GM18502 (cell line): ENCODE measurements at regions not wholly inside any gene's neighbourhood (a gene's known extent, or its start where the extent isn't known, plus 50 kb on each side); places are given as distances from the start of the nearest gene placed in this dataset.
A peak's percentile ranks its signal among the peaks of the same experiment; 100 is the strongest.
"Not testable (repeated sequence)": the region's sequence is repeated elsewhere in the genome, so short reads cannot be mapped to it uniquely, and the experiment has no call there.

Source experiments
- ATAC-seq: cut with Tn5 transposase; IDR thresholded peaks from one replicate; pipeline ENCODE4 v1.9.1; 2021; ENCODE audit warnings: mild to moderate bottlenecking; ENCODE audit not compliant: unreplicated experiment, poor library complexity

DNA sequence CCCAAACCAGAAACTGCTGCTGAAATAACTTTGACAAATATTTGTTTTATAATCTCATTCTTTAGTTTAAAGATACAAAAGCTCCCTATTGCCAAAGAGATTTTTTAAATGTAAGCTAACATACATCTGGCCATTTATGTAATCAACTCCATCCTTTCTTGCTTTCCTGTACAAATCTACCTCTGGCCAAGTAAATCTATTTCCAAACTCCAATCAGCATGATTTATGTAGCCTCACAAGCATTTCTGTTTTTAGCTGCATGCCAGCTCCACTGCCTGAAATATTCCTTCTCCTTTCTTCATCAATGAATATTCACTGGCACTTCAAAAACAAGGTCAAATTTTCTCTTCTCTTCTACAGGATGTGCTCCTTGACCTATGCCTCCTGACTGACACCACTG, 80.0 kb downstream of the SHOX2 start:
- no peak for ATAC-seq

DNA sequence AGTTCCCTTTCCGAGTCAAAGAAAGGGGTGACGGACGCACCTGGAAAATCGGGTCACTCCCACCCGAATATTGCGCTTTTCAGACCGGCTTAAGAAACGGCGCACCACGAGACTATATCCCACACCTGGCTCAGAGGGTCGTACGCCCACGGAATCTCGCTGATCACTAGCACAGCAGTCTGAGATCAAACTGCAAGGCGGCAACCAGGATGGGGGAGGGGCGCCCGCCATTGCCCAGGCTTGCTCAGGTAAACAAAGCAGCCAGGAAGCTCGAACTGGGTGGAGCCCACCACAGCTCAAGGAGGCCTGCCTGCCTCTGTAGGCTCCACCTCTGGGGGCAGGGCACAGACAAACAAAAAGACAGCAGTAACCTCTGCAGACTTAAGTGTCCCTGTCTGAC, 86.3 kb downstream of the SHOX2 start:
- not testable (repeated sequence) for ATAC-seq

DNA sequence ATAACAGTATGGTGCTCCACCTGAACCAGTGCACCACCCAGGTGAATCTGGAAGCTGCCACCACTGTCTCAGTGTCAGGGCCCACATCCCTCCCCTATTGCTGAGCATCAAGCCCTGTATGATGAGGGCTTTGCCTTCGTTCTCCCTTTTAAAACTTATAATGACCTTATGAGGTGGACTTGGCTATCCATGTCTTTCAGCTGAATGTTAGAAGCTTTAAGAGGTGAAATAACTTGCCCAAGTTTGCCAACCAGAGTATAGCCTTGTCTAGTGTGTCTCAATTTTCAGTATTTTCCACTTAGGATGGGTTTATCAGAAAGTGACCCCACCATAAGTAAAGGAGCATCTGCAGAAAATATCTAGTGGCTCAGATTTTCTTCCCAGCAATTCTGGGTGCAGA, 87.8 kb downstream of the SHOX2 start:
- ATAC-seq = no peak

DNA sequence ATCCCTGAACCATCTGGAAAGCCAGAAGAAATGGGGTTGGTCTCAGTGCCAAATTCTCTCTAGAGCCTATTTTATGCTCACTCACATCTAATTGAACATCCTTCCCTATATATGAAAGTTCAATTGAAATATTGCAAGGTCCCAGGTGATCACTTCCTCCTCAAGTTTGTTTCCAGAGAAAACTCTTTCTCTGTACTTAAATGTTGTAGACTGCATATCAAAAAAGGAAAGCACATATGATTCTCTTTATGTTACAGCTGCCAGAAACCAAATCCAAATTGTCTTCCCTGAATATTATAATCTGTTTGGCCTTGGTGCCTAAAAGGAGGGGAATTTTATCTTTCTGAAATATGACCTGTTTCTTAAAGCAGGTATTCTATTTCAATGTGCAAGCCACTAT, 93.3 kb downstream of the SHOX2 start:
- ATAC-seq = no peak

DNA sequence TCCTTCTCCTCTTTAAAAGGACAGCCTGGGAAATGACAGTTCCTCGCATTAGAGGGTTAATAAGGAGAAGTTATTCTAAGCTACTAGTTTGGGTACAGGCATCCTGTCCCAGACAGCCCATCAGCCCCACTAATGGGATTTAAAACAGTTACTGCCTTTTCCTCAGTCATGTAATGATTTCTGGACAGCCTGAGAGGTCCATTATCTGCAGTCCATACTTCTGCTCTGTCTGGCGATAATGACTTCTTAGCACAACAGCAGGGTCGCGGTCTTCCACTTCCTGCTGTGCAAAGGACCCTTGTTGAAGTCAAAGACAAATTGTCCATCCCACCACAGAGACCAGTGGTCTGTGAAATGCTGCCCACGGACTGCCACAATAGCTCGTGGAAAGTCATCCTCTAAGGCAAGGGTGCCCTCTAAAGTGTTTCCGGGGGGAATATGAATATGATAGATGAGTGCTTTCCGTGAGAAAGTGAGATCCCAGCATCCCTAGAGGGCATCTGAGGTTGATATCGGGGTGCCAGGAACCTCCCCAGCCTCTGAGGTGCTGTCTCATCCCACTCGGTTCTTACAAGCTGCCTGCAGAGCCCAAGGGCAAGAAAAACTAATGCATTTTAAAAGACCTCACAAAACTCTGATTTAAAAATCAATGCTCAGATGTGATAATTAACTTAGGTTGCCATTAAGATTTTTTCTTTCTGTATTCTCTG, 100.7 kb downstream of the SHOX2 start:
- ATAC-seq = no peak

DNA sequence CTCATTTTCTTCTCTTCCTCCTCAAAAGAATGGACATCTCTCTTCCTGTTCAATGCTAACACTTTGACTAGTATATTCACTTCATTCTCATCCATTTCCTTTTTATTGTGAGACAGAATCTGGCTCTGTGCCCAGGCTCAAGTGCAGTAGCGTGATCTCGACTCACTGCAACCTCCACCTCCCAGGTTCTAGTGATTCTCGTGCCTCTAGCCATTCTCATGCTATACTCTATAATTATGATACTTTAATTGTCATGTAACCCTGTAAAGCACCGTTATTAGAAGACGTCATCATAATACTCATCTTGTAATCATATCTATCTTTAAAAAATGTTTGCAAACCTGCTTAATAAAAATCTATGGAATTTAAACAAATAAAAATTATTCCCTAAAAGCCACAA, 107.0 kb downstream of the SHOX2 start:
- ATAC-seq = no peak

DNA sequence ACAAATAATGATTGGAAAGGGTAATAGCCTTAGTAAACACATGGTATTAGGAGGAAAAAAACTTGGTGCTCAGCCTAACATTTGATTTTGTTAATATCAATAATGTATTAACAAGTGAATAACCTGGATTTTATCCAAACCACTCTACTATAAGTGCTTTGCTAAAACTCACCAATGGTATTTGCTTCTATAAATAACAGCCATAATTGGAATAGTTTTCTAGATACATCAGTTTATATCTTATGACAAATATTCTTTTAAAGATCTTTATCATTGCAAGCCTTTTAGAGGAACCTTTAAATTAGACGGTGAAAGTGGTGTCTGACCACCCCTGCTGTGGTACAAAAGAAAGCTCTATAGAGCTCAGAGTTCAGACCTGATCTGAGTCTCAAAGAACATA, 123.9 kb downstream of the SHOX2 start:
- no peak for ATAC-seq

DNA sequence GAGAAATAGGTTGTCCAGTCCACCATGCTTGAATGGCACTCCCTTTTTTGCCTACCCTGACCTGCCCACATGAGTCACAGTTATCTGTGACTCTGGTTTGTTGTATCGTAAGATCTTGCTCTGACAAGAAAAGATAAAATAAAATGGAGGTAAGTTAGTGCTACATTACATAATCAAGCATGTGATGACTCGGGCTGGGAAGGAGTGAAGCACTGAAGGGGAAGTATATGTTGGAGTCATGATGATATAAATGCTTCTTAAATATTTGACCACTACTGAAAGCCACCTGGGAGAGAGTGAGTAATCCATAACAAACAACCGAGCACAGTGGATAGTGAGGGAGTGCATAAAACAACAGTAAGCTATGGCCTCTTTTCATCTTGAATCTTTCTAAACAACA, 124.4 kb downstream of the SHOX2 start:
- ATAC-seq = no peak

DNA sequence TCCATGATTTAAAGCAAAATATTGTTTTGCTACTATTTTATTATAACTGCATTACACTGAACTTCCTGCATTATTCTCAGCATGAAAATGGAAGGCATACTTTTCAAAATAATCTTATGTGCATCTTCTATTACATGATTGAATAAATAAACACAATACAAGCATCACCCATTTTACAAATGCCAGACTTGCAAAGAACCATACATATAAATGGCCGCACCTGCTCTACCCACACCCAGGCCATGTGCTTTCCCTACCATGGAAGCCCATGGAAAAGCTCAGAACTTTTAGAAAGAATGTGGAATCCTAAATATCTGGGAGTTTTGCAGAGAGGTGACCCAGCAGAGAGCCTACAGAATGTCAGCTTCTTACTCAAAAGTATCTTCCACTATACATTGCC, 127.2 kb downstream of the SHOX2 start:
- ATAC-seq = no peak

DNA sequence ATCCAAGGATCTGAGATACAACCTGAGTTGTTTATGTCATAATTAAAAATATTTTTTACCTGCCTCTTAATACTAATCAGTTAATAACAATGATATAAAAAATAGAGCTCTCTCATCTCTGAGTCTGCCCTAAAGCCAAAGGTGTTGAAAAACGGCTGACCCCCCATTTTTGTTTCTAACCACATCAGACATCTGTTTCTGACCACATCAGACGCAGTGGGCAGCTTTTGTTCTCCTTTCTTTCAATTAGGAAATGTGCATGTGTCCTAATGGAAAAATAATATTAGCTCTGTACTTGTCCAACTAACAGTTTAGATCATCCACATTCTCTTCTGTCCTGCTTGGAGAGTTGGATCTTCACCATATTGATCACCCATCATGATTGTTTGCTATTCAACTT, 144.6 kb downstream of the SHOX2 start:
- ATAC-seq = no peak

DNA sequence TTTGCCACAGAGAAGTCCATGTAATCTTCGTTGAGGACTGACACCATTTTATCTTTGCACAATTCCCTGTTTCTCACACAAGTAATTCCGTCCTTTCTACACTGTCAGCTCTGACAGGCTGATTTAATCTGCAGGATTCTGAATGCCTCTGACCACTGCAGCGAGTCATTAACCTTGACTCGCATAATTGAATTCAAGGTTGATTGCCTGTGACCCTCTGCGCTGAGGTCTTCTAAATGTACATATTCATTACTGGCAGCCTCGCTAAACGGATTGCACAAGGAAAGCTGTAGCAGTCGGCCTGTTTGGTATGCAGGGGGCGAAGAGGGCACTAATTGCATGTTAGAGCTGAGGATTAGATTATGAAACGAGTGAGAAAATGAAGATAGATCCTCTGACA, 147.8 kb downstream of the SHOX2 start:
- ATAC-seq = no peak

DNA sequence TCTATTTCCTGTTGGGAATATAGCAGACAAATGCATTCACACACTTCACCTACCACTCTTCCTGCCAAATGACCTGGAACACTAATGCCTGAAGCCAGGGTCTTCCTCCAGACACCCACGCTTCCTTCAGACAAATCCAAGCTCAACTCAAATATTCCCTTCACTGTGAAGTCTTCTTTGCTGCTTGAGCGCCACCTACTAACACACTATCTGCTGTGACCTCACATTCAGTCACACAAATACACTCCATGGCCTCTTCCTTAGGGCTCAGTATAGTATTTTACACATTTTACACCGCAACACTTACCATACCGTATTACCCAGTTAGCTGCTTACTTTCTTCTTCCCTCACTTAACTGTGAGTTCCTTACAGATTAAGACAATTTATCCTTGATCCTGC, 149.4 kb downstream of the SHOX2 start:
- no peak for ATAC-seq

DNA sequence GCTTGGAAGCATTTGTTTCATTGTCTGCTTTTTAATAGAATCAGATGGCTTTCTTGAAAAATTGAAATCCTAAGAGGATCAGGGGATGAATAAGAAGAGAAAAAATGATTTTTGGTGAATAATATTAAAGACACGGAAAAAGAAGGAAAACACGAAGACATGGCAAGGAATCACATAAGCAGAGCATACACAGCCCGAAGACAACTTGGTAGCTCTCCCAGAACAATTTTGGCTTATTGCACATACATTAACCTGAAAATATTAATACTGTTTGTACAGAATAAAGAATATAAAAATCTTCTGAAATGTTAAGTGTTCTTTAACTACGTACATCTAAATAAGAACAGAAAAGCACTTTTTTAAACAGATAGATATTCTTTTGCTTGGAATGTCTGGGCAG, 150.0 kb downstream of the SHOX2 start:
- ATAC-seq = no peak

DNA sequence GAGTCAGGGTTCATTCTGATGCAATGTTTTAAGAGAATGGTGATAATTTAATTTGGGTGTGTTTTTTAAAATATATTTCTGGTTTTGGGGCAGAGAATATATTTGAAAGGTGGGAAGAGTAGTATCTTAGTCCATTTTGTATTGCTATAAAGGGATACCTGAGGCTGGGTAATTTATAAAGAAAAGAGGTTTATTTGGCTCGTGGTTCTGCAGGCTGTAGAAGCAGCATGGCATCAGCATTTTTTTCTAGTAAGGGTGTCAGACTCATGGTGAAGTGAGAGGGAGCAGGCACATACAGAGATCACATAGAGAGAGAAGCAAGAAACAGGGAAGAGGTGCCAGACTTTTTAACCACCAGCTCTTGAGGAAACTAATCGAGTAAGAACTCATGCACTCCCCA, 152.7 kb downstream of the SHOX2 start:
- no peak for ATAC-seq

DNA sequence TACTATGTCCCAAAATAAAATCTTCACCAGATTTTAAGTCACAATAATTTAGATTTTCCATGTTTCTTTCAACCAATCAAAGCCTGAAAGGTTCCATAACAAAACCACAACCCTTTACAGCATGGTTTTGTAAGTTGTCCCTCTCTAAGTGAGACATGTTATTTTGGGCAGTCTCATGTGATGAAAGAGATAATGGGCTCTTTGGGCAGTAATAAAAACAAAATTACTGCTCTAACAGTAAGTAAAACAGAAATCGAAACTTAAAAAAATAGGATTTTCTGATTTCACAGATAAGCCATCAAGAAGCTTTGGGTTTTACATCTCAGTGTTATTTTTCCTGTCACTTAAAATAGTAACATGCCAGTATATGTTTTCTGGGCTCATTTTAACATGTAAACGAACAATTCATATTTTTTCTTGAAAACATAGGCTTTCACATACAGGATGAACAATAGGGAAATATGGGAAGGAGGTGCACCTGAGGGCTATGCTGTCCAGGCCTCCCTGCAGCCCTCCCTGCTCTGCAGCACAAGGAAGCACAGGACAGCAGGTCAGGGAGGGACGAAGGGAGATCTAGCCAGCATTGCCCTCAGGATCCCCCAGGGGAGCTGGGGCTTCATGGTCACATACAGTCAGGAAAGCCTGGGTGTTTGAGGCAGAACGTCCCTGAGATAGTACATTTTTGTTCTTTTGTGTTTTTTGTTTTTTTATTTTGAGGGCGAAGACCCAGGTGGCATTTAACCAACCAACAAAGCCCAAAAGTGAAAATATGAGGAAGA, 157.4 kb downstream of the SHOX2 start:
- ATAC-seq = no peak

DNA sequence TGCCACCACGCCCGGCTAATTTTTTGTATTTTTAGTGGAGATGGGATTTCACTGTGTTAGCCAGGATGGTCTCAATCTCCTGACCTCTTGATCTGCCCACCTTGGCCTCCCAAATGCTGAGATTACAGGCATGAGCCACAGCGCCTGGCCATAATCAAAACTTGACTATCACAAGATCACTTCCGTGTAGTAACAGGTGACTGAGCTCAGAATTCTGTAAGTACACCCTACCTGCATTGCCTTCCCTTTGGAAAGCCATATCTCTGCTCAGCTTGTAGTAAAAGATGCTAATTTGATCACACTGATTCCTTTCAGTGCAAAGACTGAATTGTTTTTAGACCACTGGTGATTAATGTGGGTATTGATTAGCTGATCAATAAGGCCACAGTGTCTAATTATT, 167.1 kb downstream of the SHOX2 start:
- no peak for ATAC-seq

DNA sequence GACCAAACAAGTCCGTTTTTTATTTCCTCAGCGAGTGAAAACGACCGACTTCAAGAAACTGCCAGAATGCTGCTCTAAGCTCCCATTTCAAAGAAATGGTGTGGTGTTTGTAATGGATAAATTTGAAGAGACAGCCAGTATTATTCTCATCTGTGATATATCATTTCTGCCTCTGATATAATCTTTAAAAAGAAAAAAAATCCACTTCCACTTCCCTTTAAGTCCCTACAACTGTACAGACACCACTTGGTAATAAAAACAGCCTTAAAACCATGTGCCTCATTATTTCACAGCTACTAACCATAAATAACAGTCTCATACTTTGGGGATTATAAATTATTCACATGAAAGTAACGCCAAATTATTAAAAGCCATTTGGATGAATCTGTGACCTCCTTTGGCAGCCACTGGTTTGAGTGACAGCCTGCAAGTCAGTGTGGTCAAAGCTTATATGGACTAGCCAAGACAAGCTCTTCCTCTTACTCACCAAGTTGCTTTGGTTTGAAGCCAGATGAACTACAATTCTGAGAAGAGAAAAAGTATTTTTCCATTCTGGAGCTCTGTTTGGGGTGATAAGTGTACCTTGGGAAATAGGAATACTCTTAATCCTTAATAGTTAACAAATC, 168.0 kb downstream of the SHOX2 start:
- ATAC-seq = no peak

DNA sequence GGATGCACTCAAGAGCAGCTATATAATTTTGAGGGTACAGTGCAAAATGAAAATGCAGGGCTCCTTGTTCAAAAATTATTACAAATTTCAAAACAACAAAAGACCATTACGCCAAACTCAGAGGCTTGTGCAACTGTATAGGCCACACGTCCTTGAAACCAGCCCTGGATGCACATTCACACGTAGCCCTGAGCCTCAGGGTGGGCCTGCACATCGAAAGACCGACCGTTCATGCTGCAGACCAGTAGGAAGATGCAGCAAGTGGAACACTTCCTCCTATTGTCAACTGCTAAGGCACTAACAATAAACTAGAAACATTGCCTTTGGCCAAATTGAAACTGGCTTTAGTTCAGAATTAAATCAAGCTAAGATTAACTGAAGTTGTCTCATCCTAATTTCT, 174.7 kb downstream of the SHOX2 start:
- no peak for ATAC-seq

DNA sequence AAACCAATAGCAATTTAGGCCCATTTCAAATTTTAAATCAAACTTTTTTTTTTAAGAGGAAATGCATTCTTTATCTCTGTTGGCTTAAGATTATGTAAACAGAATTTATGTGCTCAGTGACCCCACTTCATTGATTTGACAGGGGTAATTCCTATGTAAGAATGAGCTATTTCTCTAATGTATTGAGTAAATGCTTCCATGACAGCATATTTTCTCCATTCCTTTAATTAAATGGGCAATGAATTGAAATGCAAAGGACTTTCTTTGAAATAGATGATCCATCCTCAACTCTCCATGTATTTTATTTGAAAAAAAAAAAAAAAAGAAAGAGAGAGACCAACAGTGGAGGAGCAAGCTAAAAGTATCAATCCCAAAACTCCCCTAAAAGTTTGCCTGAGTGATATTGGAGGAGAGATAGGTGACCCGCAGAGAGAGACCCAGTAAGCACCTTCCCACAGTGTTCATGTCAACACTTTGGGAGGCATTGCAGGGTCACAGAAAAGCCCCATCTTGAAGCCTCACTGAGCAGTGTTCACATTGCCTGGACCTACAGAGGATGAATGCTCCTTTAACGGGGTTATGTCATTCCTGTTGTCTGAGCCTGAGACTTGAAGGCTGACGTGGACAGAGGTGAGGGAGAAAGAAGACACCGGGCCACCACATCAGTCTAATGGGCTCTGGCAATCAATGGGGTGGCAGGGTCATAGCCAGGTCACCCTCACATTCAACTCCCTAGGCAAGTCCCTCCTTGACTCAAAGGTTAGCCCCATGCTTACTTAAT, 176.0 kb downstream of the SHOX2 start:
- ATAC-seq = no peak

DNA sequence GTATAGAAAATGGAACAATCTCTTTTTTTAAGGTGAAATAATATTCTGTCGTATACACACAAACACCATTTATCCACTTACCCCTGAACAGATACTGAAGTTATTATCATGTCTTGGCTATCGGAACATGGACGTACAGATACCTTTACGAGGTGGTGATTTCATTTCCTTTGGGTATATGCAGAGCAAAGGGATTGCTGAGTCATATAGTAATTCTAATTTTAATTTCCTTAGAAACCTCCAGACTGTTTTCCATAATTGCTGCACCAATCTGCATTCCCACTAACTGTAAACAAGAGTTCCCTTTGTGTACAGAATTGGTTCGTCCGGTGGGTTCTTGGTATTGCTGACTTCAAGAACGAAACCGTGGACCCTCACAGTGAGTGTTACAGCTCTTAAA, 179.4 kb downstream of the SHOX2 start:
- no peak for ATAC-seq

DNA sequence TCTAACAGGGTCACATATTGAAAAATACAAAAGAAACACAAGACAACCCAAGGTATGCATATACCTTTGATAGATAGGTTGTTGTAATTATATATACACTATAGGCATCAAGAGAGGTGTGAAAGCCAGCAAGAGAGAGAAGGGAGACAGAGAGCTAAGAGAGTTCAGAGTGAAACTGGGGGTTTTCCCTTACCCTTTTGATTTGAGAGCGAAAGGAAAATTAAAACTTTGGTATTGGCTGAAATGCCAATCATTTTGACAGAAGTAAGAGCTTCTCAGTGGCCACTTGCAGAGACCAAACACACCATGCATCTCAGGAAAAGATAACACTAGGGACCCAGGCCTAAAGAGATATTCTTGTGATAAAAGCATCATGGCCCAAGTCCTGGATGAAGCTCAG, 183.6 kb downstream of the SHOX2 start:
- peak; percentile 84 for ATAC-seq
